ENCODE measurements at regions not wholly inside any gene's neighbourhood (a gene's known extent, or its start where the extent isn't known, plus 50 kb on each side); places are given as distances from the start of the nearest gene placed in this dataset.

DNA sequence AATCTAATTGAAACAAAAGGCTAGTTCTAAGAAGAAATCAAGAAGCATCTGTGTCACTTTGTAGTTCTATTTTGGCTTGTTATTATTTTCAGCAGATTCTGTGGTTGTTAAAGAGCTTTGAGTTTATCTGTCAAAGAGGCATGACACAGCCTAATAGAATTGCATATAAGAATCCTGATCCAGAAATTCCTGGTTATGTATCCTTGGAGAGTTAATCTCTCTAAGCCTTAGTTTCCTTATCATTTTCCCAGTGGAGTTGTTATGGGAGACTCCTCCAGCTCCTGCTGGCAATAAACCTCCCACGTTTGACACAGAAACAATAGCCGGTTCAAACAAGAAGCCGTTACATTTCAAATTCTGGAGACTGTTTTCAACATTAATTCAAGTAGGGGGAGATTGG is 288.3 kb downstream of the SDHAF3 start:
- TF ChIP-seq, protein P1, sequence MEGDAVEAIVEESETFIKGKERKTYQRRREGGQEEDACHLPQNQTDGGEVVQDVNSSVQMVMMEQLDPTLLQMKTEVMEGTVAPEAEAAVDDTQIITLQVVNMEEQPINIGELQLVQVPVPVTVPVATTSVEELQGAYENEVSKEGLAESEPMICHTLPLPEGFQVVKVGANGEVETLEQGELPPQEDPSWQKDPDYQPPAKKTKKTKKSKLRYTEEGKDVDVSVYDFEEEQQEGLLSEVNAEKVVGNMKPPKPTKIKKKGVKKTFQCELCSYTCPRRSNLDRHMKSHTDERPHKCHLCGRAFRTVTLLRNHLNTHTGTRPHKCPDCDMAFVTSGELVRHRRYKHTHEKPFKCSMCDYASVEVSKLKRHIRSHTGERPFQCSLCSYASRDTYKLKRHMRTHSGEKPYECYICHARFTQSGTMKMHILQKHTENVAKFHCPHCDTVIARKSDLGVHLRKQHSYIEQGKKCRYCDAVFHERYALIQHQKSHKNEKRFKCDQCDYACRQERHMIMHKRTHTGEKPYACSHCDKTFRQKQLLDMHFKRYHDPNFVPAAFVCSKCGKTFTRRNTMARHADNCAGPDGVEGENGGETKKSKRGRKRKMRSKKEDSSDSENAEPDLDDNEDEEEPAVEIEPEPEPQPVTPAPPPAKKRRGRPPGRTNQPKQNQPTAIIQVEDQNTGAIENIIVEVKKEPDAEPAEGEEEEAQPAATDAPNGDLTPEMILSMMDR (IDR thresholded peaks at IDR 0.05 in 2 of 3, conservative IDR thresholded peaks at IDR 0.05 in 1 of 3; ENCODE audit: control insufficient read depth in 2 of 3, extremely low read depth in 1 of 3, insufficient read depth in 1 of 3, low read depth in 3 of 3, low read length in 3 of 3): no peak
- TF ChIP-seq RFX5 (IDR thresholded peaks at IDR 0.05; ENCODE audit: low read depth, low read length): no peak
- no peak for TF ChIP-seq HDAC6 (IDR thresholded peaks at IDR 0.05; ENCODE audit: unreplicated experiment)
- no peak for TF ChIP-seq HDAC2 (IDR thresholded peaks at IDR 0.05)
- no peak for TF ChIP-seq SMC3 (IDR thresholded peaks at IDR 0.05; ENCODE audit: borderline replicate concordance, low read length)
- TF ChIP-seq POLR2A (IDR thresholded peaks at IDR 0.05; ENCODE audit: low read depth, low read length): no peak
- TF ChIP-seq NR2C2 (IDR thresholded peaks at IDR 0.05; ENCODE audit: borderline replicate concordance, control insufficient read depth, insufficient read length, low read depth): no peak
- TF ChIP-seq CREB1 (IDR thresholded peaks at IDR 0.05; ENCODE audit: low read depth): no peak
- no peak for TF ChIP-seq EZH2 (IDR thresholded peaks at IDR 0.05; ENCODE audit: borderline replicate concordance, control insufficient read depth, low read depth, low read length)
- no peak for TF ChIP-seq JUND (IDR thresholded peaks at IDR 0.05; ENCODE audit: low read depth, low read length)

Data from GM12878 (cell line).